ENCODE measurements at regions not wholly inside any gene's neighbourhood (a gene's known extent, or its start where the extent isn't known, plus 50 kb on each side); places are given as distances from the start of the nearest gene placed in this dataset.
"Not testable (repeated sequence)": the region's sequence is repeated elsewhere in the genome, so short reads cannot be mapped to it uniquely, and the experiment has no call there.

GRCh38 chr5:165039748-165040147 lies 1534.3 kb downstream of the MAT2B start:
- DNase-seq: no peak

GRCh38 chr5:165045941-165046340 lies 1540.5 kb downstream of the MAT2B start:
- not testable (repeated sequence) for DNase-seq

GRCh38 chr5:165055476-165055875 lies 1550.1 kb downstream of the MAT2B start:
- no peak for DNase-seq

GRCh38 chr5:165057145-165057544 lies 1551.7 kb downstream of the MAT2B start:
- DNase-seq: no peak

- no peak for DNase-seq
Measured at GRCh38 chr5:165066751-165067385, 1561.4 kb downstream of the MAT2B start.

GRCh38 chr5:165076686-165077085 lies 1571.3 kb downstream of the MAT2B start:
- no peak for DNase-seq

- DNase-seq: no peak
Measured at GRCh38 chr5:165079389-165079788, 1574.0 kb downstream of the MAT2B start.

- no peak for DNase-seq
Measured at GRCh38 chr5:165083394-165083793, 1578.0 kb downstream of the MAT2B start.

- DNase-seq: no peak
Measured at GRCh38 chr5:165086465-165086864, 1581.0 kb downstream of the MAT2B start.

GRCh38 chr5:165094782-165095181 lies 1589.4 kb downstream of the MAT2B start:
- DNase-seq: no peak

GRCh38 chr5:165101709-165102108 lies 1596.3 kb downstream of the MAT2B start:
- no peak for DNase-seq

GRCh38 chr5:165104611-165105010 lies 1599.2 kb downstream of the MAT2B start:
- DNase-seq: no peak

- DNase-seq: no peak
Measured at GRCh38 chr5:165108809-165109208, 1603.4 kb downstream of the MAT2B start.

GRCh38 chr5:165119175-165119574 lies 1613.8 kb downstream of the MAT2B start:
- DNase-seq: no peak

GRCh38 chr5:165126598-165126997 lies 1621.2 kb downstream of the MAT2B start:
- DNase-seq: no peak

- DNase-seq: no peak
Measured at GRCh38 chr5:165127941-165128340, 1622.5 kb downstream of the MAT2B start.

GRCh38 chr5:165130656-165131055 lies 1625.2 kb downstream of the MAT2B start:
- DNase-seq: no peak

- DNase-seq: no peak
Measured at GRCh38 chr5:165134155-165134554, 1628.7 kb downstream of the MAT2B start.

- no peak for DNase-seq
Measured at GRCh38 chr5:165135565-165135964, 1630.1 kb downstream of the MAT2B start.

- no peak for DNase-seq
Measured at GRCh38 chr5:165137701-165138100, 1632.3 kb downstream of the MAT2B start.

GRCh38 chr5:165138236-165138635 lies 1632.8 kb downstream of the MAT2B start:
- no peak for DNase-seq

GRCh38 chr5:165139262-165139661 lies 1633.8 kb downstream of the MAT2B start:
- no peak for DNase-seq

- no peak for DNase-seq
Measured at GRCh38 chr5:165139721-165140120, 1634.3 kb downstream of the MAT2B start.

- DNase-seq: no peak
Measured at GRCh38 chr5:165143741-165144140, 1638.3 kb downstream of the MAT2B start.

- DNase-seq: no peak
Measured at GRCh38 chr5:165149431-165149830, 1644.0 kb downstream of the MAT2B start.
